Keratinocyte (primary cell): ENCODE measurements at regions not wholly inside any gene's neighbourhood (a gene's known extent, or its start where the extent isn't known, plus 50 kb on each side); places are given as distances from the start of the nearest gene placed in this dataset.
"Not testable (repeated sequence)": the region's sequence is repeated elsewhere in the genome, so short reads cannot be mapped to it uniquely, and the experiment has no call there.

Experiments
- DNase-seq: peaks from one replicate; pipeline ENCODE4 v3.0.0-alpha.2; 2011; ENCODE audit warnings: low read depth, missing footprints, low spot score
- FAIRE-seq: peaks from 2 replicates; lab custom pipeline; 2011; peaks lifted over from hg19 to GRCh38; lab: Jason Lieb, UNC
- H2AFZ ChIP-seq: 2 replicates; pipeline ENCODE4 v1.6.0; 2012; ENCODE audit warnings: low read length, control low read depth, inconsistent platforms; ENCODE audit not compliant: control insufficient read depth
- H3K27ac ChIP-seq: 2 replicates; pipeline ENCODE4 v1.5.1; 2011; ENCODE audit warnings: low read length; ENCODE audit not compliant: control insufficient read depth, insufficient read depth
- H3K27me3 ChIP-seq: 3 replicates; pipeline ENCODE4 v1.6.0; 2011; ENCODE audit warnings: low read length; ENCODE audit not compliant: control insufficient read depth, insufficient read depth; ENCODE audit errors: extremely low read depth
- H3K36me3 ChIP-seq, 2 experiments: 2 replicates in 1 of 2; 3 replicates in 1 of 2; pipeline ENCODE4 v1.5.1; 2011; ENCODE audit warnings: low read length in 2 of 2, mild to moderate bottlenecking in 1 of 2; ENCODE audit not compliant: control insufficient read depth in 2 of 2, insufficient read depth in 2 of 2; ENCODE audit errors: extremely low read depth in 1 of 2
- H3K4me1 ChIP-seq: 3 replicates; pipeline ENCODE4 v1.5.1; 2011; ENCODE audit warnings: low read length; ENCODE audit not compliant: control insufficient read depth, insufficient read depth; ENCODE audit errors: extremely low read depth
- H3K4me2 ChIP-seq: 3 replicates; pipeline ENCODE4 v1.6.0; 2011; ENCODE audit warnings: low read depth, low read length; ENCODE audit not compliant: control insufficient read depth, insufficient read depth; ENCODE audit errors: extremely low read depth
- H3K4me3 ChIP-seq, 3 experiments: fragments of 200-600 bp in 1 of 3; sonication (generic) in 1 of 3; 2 replicates in 2 of 3; 3 replicates in 1 of 3; pipeline ENCODE4 v1.5.1; 2011 to 2016; ENCODE audit warnings: low read length in 3 of 3, mild to moderate bottlenecking in 3 of 3, control low read depth in 2 of 3, inconsistent platforms in 1 of 3, low read depth in 1 of 3, mixed read lengths in 1 of 3, mixed run types in 1 of 3, moderate library complexity in 1 of 3; ENCODE audit not compliant: control insufficient read depth in 2 of 3, insufficient read depth in 2 of 3; ENCODE audit errors: extremely low read depth in 1 of 3
- H3K79me2 ChIP-seq: 2 replicates; pipeline ENCODE4 v1.6.0; 2012; ENCODE audit warnings: low read length; ENCODE audit not compliant: control insufficient read depth, insufficient read depth
- H3K9ac ChIP-seq: 3 replicates; pipeline ENCODE4 v1.6.0; 2011; ENCODE audit warnings: low read length; ENCODE audit not compliant: control insufficient read depth, insufficient read depth; ENCODE audit errors: extremely low read depth
- H3K9me1 ChIP-seq: 3 replicates; pipeline ENCODE4 v1.6.0; 2011; ENCODE audit warnings: low read length; ENCODE audit not compliant: control insufficient read depth, insufficient read depth; ENCODE audit errors: extremely low read depth
- H3K9me3 ChIP-seq: 2 replicates; pipeline ENCODE4 v1.5.1; 2012; ENCODE audit warnings: low read depth, low read length; ENCODE audit not compliant: control insufficient read depth
- H4K20me1 ChIP-seq: 3 replicates; pipeline ENCODE4 v1.6.0; 2011; ENCODE audit warnings: low read length; ENCODE audit not compliant: control insufficient read depth, insufficient read depth; ENCODE audit errors: extremely low read depth
- EZH2 ChIP-seq: IDR thresholded peaks from one replicate; pipeline ENCODE4 v1.6.1; 2012; ENCODE audit warnings: inconsistent platforms, mild to moderate bottlenecking, low read length, moderate library complexity
- dilution Hi-C: fragments of 300-500 bp; cut with MboI; formaldehyde crosslinking; loops from one replicate; pipeline ENCODE4 v1.7.0; 2020; ENCODE audit warnings: low sequenced_read_pairs; ENCODE audit not compliant: extremely low pct_ligation_motif_present
- TF ChIP-seq, protein P1 (sequence below), 3 experiments: IDR thresholded peaks in 1 of 3; conservative IDR thresholded peaks in 1 of 3; optimal IDR thresholded peaks in 1 of 3; 2 replicates in 2 of 3; 3 replicates in 1 of 3; pipeline versions ENCODE3 to v1.5.1; 2011; ENCODE audit warnings: low read length in 3 of 3, mild to moderate bottlenecking in 3 of 3, moderate library complexity in 2 of 3, control low read depth in 1 of 3, inconsistent platforms in 1 of 3; ENCODE audit not compliant: insufficient read depth in 2 of 3; ENCODE audit errors: extremely low read depth in 1 of 3

DNA sequence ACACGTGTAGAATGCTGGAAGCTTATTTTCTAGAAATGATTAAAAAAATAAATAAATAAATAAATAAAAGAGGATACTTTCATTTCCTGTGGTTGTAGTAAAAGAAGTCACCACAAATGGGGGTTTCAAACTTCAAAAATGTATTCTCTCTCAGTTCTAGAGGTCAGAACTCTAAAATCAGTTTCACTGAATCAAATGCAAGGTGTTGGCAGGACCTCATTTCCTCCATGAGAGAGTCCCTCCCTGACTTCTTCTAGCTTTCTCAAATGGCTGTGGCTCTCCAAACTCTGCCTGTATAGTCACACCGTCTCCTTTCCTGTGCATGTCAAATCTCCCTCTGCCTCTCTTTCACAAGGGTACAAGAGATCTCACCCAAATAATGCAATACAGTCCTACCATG, 312.6 kb upstream of the CXADR start:
- dilution Hi-C loops = no loop called here
- FAIRE-seq (no peak), DNase-seq (no peak)
- Histone ChIP-seq H4K20me1 (no peaks in the 10 kb centered on the region), H3K9me1 (no peaks in the 10 kb centered on the region), H3K36me3 (no peaks in the 10 kb centered on the region), H3K4me1 (no peaks in the 10 kb centered on the region), H3K79me2 (no peaks in the 10 kb centered on the region), H3K27ac (no peak overlapping the region), H3K9ac (no peak overlapping the region), H2AFZ (no peak overlapping the region), H3K4me2 (no peak overlapping the region), H3K4me3 (no peak overlapping the region), H3K9me3 (no peaks in the 10 kb centered on the region), H3K27me3 (no peaks in the 10 kb centered on the region)
- TF ChIP-seq EZH2 = no peak

DNA sequence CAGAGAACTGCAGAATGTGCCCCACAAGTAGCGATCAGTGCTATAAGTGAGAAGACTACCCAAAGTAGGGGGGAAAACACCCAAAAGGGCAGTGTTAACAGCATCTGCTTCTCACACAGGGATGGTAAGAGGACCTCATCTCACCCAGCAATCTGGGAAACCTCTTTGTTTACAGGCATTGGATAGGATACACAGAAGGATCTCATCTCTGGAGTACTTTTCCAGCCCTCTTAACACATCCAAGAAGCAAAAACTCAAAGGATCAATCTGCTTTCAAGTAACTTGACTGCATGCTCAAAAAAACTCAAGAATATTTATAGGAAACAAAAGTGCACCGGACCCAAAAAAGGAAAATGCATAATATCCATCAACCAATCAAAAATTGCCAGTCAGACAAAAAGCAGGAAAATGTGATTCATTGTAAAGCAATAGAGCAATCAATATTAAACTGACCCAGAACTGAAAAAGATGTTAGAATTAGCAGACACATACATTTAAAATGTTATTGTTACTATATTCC, 311.0 kb upstream of the CXADR start:
- no peak for DNase-seq
- Histone ChIP-seq H2AFZ (no peak overlapping the region), H3K4me1 (no peaks in the 10 kb centered on the region), H3K27me3 (no peaks in the 10 kb centered on the region), H3K36me3 (no peaks in the 10 kb centered on the region), H3K9ac (no peak overlapping the region), H3K79me2 (no peaks in the 10 kb centered on the region), H3K9me3 (no peaks in the 10 kb centered on the region), H3K4me3 (no peak overlapping the region), H3K9me1 (no peaks in the 10 kb centered on the region), H3K27ac (no peak overlapping the region), H3K4me2 (no peak overlapping the region), H4K20me1 (no peaks in the 10 kb centered on the region)
- no peak for FAIRE-seq
- TF ChIP-seq, protein P1, sequence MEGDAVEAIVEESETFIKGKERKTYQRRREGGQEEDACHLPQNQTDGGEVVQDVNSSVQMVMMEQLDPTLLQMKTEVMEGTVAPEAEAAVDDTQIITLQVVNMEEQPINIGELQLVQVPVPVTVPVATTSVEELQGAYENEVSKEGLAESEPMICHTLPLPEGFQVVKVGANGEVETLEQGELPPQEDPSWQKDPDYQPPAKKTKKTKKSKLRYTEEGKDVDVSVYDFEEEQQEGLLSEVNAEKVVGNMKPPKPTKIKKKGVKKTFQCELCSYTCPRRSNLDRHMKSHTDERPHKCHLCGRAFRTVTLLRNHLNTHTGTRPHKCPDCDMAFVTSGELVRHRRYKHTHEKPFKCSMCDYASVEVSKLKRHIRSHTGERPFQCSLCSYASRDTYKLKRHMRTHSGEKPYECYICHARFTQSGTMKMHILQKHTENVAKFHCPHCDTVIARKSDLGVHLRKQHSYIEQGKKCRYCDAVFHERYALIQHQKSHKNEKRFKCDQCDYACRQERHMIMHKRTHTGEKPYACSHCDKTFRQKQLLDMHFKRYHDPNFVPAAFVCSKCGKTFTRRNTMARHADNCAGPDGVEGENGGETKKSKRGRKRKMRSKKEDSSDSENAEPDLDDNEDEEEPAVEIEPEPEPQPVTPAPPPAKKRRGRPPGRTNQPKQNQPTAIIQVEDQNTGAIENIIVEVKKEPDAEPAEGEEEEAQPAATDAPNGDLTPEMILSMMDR (optimal IDR thresholded peaks at IDR 0.05 in 1 of 3, IDR thresholded peaks at IDR 0.05 in 1 of 3, conservative IDR thresholded peaks at IDR 0.05 in 1 of 3; ENCODE audit: extremely low read depth in 1 of 3, insufficient read depth in 2 of 3, low read length in 3 of 3) = no peak
- TF ChIP-seq EZH2 = no peak
- dilution Hi-C loops = no loop called here

DNA sequence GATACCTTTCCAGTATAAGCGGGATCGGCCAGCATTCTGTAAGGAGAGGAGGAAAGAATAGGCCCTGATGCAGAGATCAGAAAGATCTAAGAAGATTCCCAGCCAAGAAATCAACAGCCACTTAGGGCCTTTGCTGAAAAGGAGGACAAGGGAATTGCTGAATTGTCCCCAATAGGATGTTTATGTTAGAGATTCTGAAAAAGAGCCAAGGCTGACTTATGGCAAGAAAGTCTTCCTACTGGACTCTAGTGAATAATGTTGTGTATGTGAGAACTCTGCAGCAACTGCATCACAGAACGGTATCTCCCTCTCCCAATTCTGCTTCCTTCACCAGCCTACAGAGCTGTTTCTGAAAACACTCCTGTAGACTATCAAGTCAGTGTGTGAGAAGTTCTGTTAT, 298.0 kb upstream of the CXADR start:
- Histone ChIP-seq H3K27me3 (no peaks in the 10 kb centered on the region), H2AFZ (no peak overlapping the region), H3K36me3 (no peaks in the 10 kb centered on the region), H3K9ac (no peak overlapping the region), H3K4me2 (no peak overlapping the region), H3K9me1 (no peaks in the 10 kb centered on the region), H3K27ac (no peak overlapping the region), H3K4me3 (no peak overlapping the region), H4K20me1 (no peaks in the 10 kb centered on the region), H3K79me2 (no peaks in the 10 kb centered on the region), H3K4me1 (no peaks in the 10 kb centered on the region), H3K9me3 (no peaks in the 10 kb centered on the region)
- FAIRE-seq = no peak
- dilution Hi-C loops = no loop called here
- TF ChIP-seq, protein P1 (optimal IDR thresholded peaks at IDR 0.05 in 1 of 3, IDR thresholded peaks at IDR 0.05 in 1 of 3, conservative IDR thresholded peaks at IDR 0.05 in 1 of 3; ENCODE audit: extremely low read depth in 1 of 3, insufficient read depth in 2 of 3, low read length in 3 of 3) = no peak
- no peak for TF ChIP-seq EZH2
- DNase-seq = no peak

DNA sequence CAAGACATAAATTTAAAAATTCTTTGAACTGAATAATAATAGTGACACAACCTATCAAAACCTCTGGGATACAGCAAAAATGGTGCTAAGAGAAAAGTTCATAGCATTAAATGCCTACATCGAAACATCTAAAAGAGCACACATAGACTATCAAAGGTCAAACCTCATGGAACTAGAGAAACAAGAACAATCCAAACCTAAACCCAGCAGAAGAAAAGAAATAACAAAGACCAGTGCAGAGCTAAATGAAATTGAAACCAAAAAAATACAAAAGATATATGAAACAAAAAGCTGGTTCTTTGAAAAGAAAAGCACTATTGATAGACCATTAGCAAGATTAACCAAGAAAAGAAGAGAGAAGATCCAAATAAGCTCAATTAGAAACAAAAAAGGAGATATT, 293.8 kb upstream of the CXADR start:
- H2AFZ ChIP-seq, H3K27me3 ChIP-seq, H3K36me3 ChIP-seq, H3K4me3 ChIP-seq, H3K9ac ChIP-seq, DNase-seq, H3K9me1 ChIP-seq, H3K9me3 ChIP-seq, FAIRE-seq, H3K27ac ChIP-seq, H3K79me2 ChIP-seq, dilution Hi-C loops, H3K4me2 ChIP-seq, H4K20me1 ChIP-seq, H3K4me1 ChIP-seq: not testable (repeated sequence)
